HEK293 (cell line): ENCODE measurements at regions not wholly inside any gene's neighbourhood (a gene's known extent, or its start where the extent isn't known, plus 50 kb on each side); places are given as distances from the start of the nearest gene placed in this dataset.
"Not testable (repeated sequence)": the region's sequence is repeated elsewhere in the genome, so short reads cannot be mapped to it uniquely, and the experiment has no call there.

Experiments
- CTCF ChIA-PET: fragments of 350-600 bp; formaldehyde crosslinking; extraction: SDS; loops from one replicate; lab custom pipeline; 2021; ENCODE audit warnings: antibody characterized with exemption; lab: Yijun Ruan, JAX
- POLR2A ChIA-PET: fragments of 300-600 bp; formaldehyde crosslinking; extraction: SDS; loops from one replicate; lab custom pipeline; 2020; ENCODE audit warnings: antibody characterized with exemption, inconsistent platforms; lab: Yijun Ruan, JAX
- H3K27ac ChIP-seq: fragments of 200-500 bp; sonication (Bioruptor generic); 2 replicates; pipeline ENCODE4 v1.5.1; 2014; ENCODE audit warnings: low read depth, low read length, control low read depth, inconsistent platforms; ENCODE audit errors: extremely low read depth
- H3K36me3 ChIP-seq, 2 experiments: fragments of 200-500 bp in 1 of 2; sonication (Bioruptor generic) in 1 of 2; 1 replicate in 1 of 2; 2 replicates in 1 of 2; pipeline ENCODE4 v1.5.1; 2014 to 2017; ENCODE audit warnings: inconsistent platforms in 2 of 2, low read length in 2 of 2; ENCODE audit not compliant: control insufficient read depth in 2 of 2, insufficient read depth in 1 of 2
- H3K4me1 ChIP-seq: fragments of 200-500 bp; sonication (Bioruptor generic); 2 replicates; pipeline ENCODE4 v1.5.1; 2014; ENCODE audit warnings: mild to moderate bottlenecking, low read length, inconsistent platforms; ENCODE audit not compliant: control insufficient read depth, insufficient read depth
- H3K4me3 ChIP-seq: 2 replicates; pipeline ENCODE4 v1.5.1; 2011; ENCODE audit warnings: low read depth, mild to moderate bottlenecking, control low read depth, low read length, moderate library complexity
- H3K9me3 ChIP-seq: fragments of 200-500 bp; sonication (Bioruptor generic); 2 replicates; pipeline ENCODE4 v1.5.1; 2014; ENCODE audit warnings: low read depth, low read length, inconsistent platforms; ENCODE audit not compliant: control insufficient read depth, insufficient read depth
- HOXA7 ChIP-seq: sonication (generic); formaldehyde crosslinking; IDR thresholded peaks from 2 replicates; pipeline ENCODE4 v1.8.1; 2022; ENCODE audit warnings: missing genetic modification reagents, borderline replicate concordance
- KLF7 ChIP-seq: fragments of 450-650 bp; formaldehyde crosslinking; IDR thresholded peaks from 2 replicates; pipeline ENCODE4 v1.5.1; 2016; ENCODE audit warnings: missing biosample characterization, missing genetic modification characterization, borderline replicate concordance
- KLF9 ChIP-seq: fragments of 450-650 bp; formaldehyde crosslinking; IDR thresholded peaks from 2 replicates; pipeline ENCODE4 v1.5.1; 2016; ENCODE audit warnings: missing biosample characterization, missing genetic modification characterization, low read depth
- MYNN ChIP-seq: fragments of 450-650 bp; formaldehyde crosslinking; IDR thresholded peaks from 2 replicates; pipeline ENCODE4 v1.5.1; 2016; ENCODE audit warnings: missing biosample characterization, missing genetic modification characterization, borderline replicate concordance
- PRDM1 ChIP-seq: fragments of 450-650 bp; formaldehyde crosslinking; IDR thresholded peaks from 2 replicates; pipeline ENCODE4; 2016; ENCODE audit warnings: missing biosample characterization, missing genetic modification characterization
- REPIN1 ChIP-seq: fragments of 450-650 bp; formaldehyde crosslinking; IDR thresholded peaks from 2 replicates; pipeline ENCODE4 v1.5.1; 2017; ENCODE audit warnings: missing biosample characterization, missing genetic modification characterization, low read depth
- ZBTB7A ChIP-seq: fragments of 450-650 bp; formaldehyde crosslinking; IDR thresholded peaks from 2 replicates; pipeline ENCODE4 v1.5.1; 2016; ENCODE audit warnings: low read depth, missing biosample characterization, missing genetic modification characterization
- ZFP3 ChIP-seq: fragments of 450-650 bp; formaldehyde crosslinking; IDR thresholded peaks from 2 replicates; pipeline ENCODE4 v1.5.1; 2016; ENCODE audit warnings: low read depth, missing biosample characterization, missing genetic modification characterization
- ZNF175 ChIP-seq: fragments of 450-650 bp; formaldehyde crosslinking; IDR thresholded peaks from 2 replicates; pipeline ENCODE4 v1.5.1; 2016; ENCODE audit warnings: missing biosample characterization, missing genetic modification characterization
- ZNF214 ChIP-seq: fragments of 450-650 bp; formaldehyde crosslinking; IDR thresholded peaks from 2 replicates; pipeline ENCODE4 v1.5.1; 2017; ENCODE audit warnings: missing biosample characterization, mild to moderate bottlenecking, missing genetic modification characterization, borderline replicate concordance
- ZNF24 ChIP-seq: fragments of 450-650 bp; formaldehyde crosslinking; IDR thresholded peaks from 2 replicates; pipeline ENCODE4 v1.5.1; 2016; ENCODE audit warnings: missing biosample characterization, missing genetic modification characterization
- ZNF324 ChIP-seq: fragments of 450-650 bp; formaldehyde crosslinking; IDR thresholded peaks from 2 replicates; pipeline ENCODE4 v1.5.1; 2016; ENCODE audit warnings: missing biosample characterization, missing genetic modification characterization
- ZNF391 ChIP-seq: fragments of 450-650 bp; formaldehyde crosslinking; IDR thresholded peaks from 2 replicates; pipeline ENCODE4 v1.5.1; 2016; ENCODE audit warnings: low read depth, missing biosample characterization, missing genetic modification characterization, borderline replicate concordance
- ZNF510 ChIP-seq: fragments of 450-650 bp; formaldehyde crosslinking; IDR thresholded peaks from 2 replicates; pipeline ENCODE4 v1.5.1; 2018; ENCODE audit warnings: mild to moderate bottlenecking, missing genetic modification characterization, missing biosample characterization; ENCODE audit not compliant: insufficient replicate concordance
- ZNF514 ChIP-seq: fragments of 450-650 bp; formaldehyde crosslinking; IDR thresholded peaks from 2 replicates; pipeline ENCODE4 v1.5.1; 2016; ENCODE audit warnings: missing biosample characterization, missing genetic modification characterization
- ZNF530 ChIP-seq: fragments of 450-650 bp; formaldehyde crosslinking; IDR thresholded peaks from 2 replicates; pipeline ENCODE4 v1.5.1; 2016; ENCODE audit warnings: low read depth, missing biosample characterization, missing genetic modification characterization
- ZNF548 ChIP-seq: fragments of 450-650 bp; formaldehyde crosslinking; IDR thresholded peaks from 2 replicates; pipeline ENCODE4 v1.5.1; 2016; ENCODE audit warnings: missing biosample characterization, missing genetic modification characterization
- ZNF555 ChIP-seq: fragments of 450-650 bp; formaldehyde crosslinking; conservative IDR thresholded peaks from 2 replicates; pipeline ENCODE4 v1.5.1; 2017; ENCODE audit warnings: missing biosample characterization, mild to moderate bottlenecking, missing genetic modification characterization, inconsistent platforms
- ZNF560 ChIP-seq: fragments of 450-650 bp; formaldehyde crosslinking; IDR thresholded peaks from 2 replicates; pipeline ENCODE4 v1.5.1; 2017; ENCODE audit warnings: missing biosample characterization, missing genetic modification characterization, borderline replicate concordance
- ZNF571 ChIP-seq: fragments of 450-650 bp; formaldehyde crosslinking; IDR thresholded peaks from 2 replicates; pipeline ENCODE4 v1.5.0; 2017; ENCODE audit warnings: missing biosample characterization, missing genetic modification characterization
- ZNF623 ChIP-seq: fragments of 450-650 bp; formaldehyde crosslinking; IDR thresholded peaks from 2 replicates; pipeline ENCODE4 v1.5.1; 2016; ENCODE audit warnings: missing biosample characterization, missing genetic modification characterization
- ZNF664 ChIP-seq: fragments of 450-650 bp; formaldehyde crosslinking; IDR thresholded peaks from 2 replicates; pipeline ENCODE4 v1.5.1; 2016; ENCODE audit warnings: missing biosample characterization, missing genetic modification characterization
- ZNF76 ChIP-seq: fragments of 450-650 bp; formaldehyde crosslinking; IDR thresholded peaks from 2 replicates; pipeline ENCODE4; 2016; ENCODE audit warnings: low read depth, missing biosample characterization, missing genetic modification characterization, borderline replicate concordance
- ZNF830 ChIP-seq: fragments of 450-650 bp; IDR thresholded peaks from 2 replicates; pipeline ENCODE4 v1.5.0; 2018; ENCODE audit warnings: missing biosample characterization, missing genetic modification characterization, low read depth, mild to moderate bottlenecking, moderate library complexity
- ZSCAN4 ChIP-seq: fragments of 450-650 bp; formaldehyde crosslinking; IDR thresholded peaks from 2 replicates; pipeline ENCODE4 v1.5.1; 2017; ENCODE audit warnings: missing biosample characterization, missing genetic modification characterization
- TF ChIP-seq, protein P1 (sequence below): sonication (generic); formaldehyde crosslinking; IDR thresholded peaks from 2 replicates; pipeline ENCODE4 v1.8.1; 2022; ENCODE audit warnings: mild to moderate bottlenecking, moderate library complexity, missing genetic modification reagents
- TF ChIP-seq, protein P2 (sequence below): fragments of 450-650 bp; formaldehyde crosslinking; IDR thresholded peaks from 2 replicates; pipeline ENCODE4 v1.5.1; 2016; ENCODE audit warnings: missing biosample characterization, missing genetic modification characterization

DNA sequence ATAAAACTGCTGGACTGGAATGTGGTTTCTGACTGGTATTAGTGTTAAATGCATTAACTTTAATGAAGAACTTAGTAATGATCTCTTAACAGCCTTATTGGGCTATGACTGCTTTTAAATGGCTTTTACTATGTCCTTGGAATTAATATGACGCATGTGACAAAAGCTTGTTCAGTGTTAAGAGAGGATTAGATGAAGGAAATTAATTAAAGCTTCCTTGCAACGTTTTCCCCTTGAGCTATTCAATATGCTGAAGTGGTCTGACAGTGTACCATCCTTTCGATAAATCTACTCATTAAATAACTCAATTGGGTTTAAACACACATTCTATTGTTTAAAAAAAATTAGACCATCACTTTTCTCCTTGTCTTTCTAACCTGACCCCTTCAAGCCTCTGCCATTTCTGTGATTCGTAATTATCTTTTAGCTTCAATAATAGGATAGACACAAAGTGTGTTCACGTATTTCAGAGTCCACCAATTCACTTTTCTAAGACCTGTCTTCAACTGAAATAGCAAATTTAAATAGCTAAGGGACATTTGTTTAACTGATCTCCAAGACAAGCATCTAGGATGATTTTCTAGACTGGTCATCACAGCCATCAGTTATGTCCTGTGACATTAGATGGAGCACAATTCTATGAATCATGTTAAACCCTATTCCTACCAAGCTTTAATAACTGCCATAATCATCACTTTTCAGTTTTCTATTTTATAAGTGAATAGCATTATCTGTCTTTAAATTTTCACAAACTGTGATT lies 1258.0 kb upstream of the CDH9 start (continued):
- no peak for TF ChIP-seq ZNF623 (tag by site-specific recombination)
- no peak for TF ChIP-seq ZNF830 (tag by site-specific recombination)
- no peak for TF ChIP-seq ZNF560
- no peak for TF ChIP-seq ZNF391

DNA sequence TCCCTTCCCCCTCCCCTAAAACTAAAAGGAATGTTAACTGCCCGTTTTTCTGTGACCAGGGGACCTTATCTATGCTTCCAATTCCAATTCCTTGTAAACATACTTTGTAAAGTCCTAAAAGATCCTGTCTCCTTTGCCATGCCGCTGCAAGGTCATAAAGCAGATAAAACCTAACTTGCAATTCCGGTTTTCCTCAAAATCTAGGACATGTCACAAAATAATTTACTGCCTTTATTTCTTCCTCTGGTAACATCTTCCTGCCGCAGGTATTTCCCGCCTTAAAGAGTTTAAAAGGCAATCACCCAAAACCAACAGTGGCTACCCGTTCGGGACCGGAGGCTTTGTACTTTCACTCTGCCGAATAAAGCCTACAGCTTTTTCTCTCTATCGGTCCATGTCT lies 1248.6 kb upstream of the CDH9 start:
- H3K27ac ChIP-seq, H3K36me3 ChIP-seq, H3K4me1 ChIP-seq, H3K9me3 ChIP-seq, CTCF ChIA-PET, POLR2A ChIA-PET, H3K4me3 ChIP-seq: not testable (repeated sequence)

- POLR2A ChIA-PET, result interaction anchor here (0.5 kb wide), 1 partner anchor 321 kb away, joined by 4 read pairs; no protein-coding TSS in a partner anchor
- TF ChIP-seq KLF7 (tag by site-specific recombination) (no peak), ZNF514 (tag by site-specific recombination) (no peak), ZNF24 (no peak), ZNF548 (tag by site-specific recombination) (no peak), ZSCAN4 (no peak), ZNF510 (tag by site-specific recombination) (no peak), ZNF664 (tag by site-specific recombination) (no peak), ZBTB7A (tag by site-specific recombination) (no peak)
- TF ChIP-seq, protein P1, sequence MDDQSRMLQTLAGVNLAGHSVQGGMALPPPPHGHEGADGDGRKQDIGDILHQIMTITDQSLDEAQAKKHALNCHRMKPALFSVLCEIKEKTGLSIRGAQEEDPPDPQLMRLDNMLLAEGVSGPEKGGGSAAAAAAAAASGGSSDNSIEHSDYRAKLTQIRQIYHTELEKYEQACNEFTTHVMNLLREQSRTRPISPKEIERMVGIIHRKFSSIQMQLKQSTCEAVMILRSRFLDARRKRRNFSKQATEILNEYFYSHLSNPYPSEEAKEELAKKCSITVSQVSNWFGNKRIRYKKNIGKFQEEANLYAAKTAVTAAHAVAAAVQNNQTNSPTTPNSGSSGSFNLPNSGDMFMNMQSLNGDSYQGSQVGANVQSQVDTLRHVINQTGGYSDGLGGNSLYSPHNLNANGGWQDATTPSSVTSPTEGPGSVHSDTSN (CRISPR knock-in tag), result no peak
- TF ChIP-seq, all 188 proteins: peak for 0
These were observed 1248.2 kb upstream of the CDH9 start for GRCh38 chr5:28286566-28286965.

GRCh38 chr5:28284788-28285187 lies 1246.4 kb upstream of the CDH9 start:
- Histone ChIP-seq H3K4me3 (no peak overlapping the region), H3K4me1 (no peaks in the 10 kb centered on the region), H3K9me3 (no peaks in the 10 kb centered on the region; the same call in 1 of the 2 replicates), H3K36me3 (no peaks in the 10 kb centered on the region), H3K27ac (no peak overlapping the region)
- ChIA-PET POLR2A (no interaction called here), CTCF (no interaction called here)
- TF ChIP-seq HOXA7 (no peak), ZNF555 (tag by site-specific recombination) (no peak), PRDM1 (tag by site-specific recombination) (no peak), MYNN (no peak), ZNF530 (no peak), REPIN1 (tag by site-specific recombination) (no peak), ZNF175 (tag by site-specific recombination) (no peak), KLF9 (tag by site-specific recombination) (no peak), ZNF571 (tag by site-specific recombination) (no peak), ZNF24 (no peak), ZNF214 (no peak), ZFP3 (tag by site-specific recombination) (no peak), ZNF76 (no peak), ZNF623 (tag by site-specific recombination) (no peak), ZNF324 (tag by site-specific recombination) (no peak)
- TF ChIP-seq, protein P2, sequence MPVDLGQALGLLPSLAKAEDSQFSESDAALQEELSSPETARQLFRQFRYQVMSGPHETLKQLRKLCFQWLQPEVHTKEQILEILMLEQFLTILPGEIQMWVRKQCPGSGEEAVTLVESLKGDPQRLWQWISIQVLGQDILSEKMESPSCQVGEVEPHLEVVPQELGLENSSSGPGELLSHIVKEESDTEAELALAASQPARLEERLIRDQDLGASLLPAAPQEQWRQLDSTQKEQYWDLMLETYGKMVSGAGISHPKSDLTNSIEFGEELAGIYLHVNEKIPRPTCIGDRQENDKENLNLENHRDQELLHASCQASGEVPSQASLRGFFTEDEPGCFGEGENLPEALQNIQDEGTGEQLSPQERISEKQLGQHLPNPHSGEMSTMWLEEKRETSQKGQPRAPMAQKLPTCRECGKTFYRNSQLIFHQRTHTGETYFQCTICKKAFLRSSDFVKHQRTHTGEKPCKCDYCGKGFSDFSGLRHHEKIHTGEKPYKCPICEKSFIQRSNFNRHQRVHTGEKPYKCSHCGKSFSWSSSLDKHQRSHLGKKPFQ (tag by site-specific recombination), result no peak

More at GRCh38 chr5:28286566-28286965, 1248.2 kb upstream of the CDH9 start:
- CTCF ChIA-PET, result no interaction called here
- Histone ChIP-seq H3K4me3 (no peak overlapping the region), H3K36me3 (no peaks in the 10 kb centered on the region), H3K27ac (no peak overlapping the region), H3K9me3 (no peaks in the 10 kb centered on the region; the same call in 1 of the 2 replicates), H3K4me1 (no peaks in the 10 kb centered on the region)
